Glutamatergic neuron (in vitro differentiated cells): ENCODE measurements at regions not wholly inside any gene's neighbourhood (a gene's known extent, or its start where the extent isn't known, plus 50 kb on each side); places are given as distances from the start of the nearest gene placed in this dataset.

Experiments used
- DNase-seq: peaks from one replicate; pipeline ENCODE4 v3.0.0; 2022
- H3K27ac Mint-ChIP-seq: one replicate; pipeline ENCODE4 v1.8.0; 2020; ENCODE audit warnings: mild to moderate bottlenecking, mixed read lengths, inconsistent platforms; ENCODE audit not compliant: unreplicated experiment
- H3K27me3 Mint-ChIP-seq: one replicate; pipeline ENCODE4 v1.8.0; 2020; ENCODE audit warnings: mild to moderate bottlenecking, moderate library complexity, mixed read lengths, inconsistent platforms; ENCODE audit not compliant: unreplicated experiment
- H3K36me3 Mint-ChIP-seq: one replicate; pipeline ENCODE4 v1.8.0; 2020; ENCODE audit warnings: mild to moderate bottlenecking, mixed read lengths, inconsistent platforms; ENCODE audit not compliant: unreplicated experiment
- H3K4me1 Mint-ChIP-seq: one replicate; pipeline ENCODE4 v1.8.0; 2020; ENCODE audit warnings: mild to moderate bottlenecking, low read depth, mixed read lengths, inconsistent platforms; ENCODE audit not compliant: unreplicated experiment
- H3K4me3 Mint-ChIP-seq: one replicate; pipeline ENCODE4 v1.8.0; 2020; ENCODE audit warnings: mild to moderate bottlenecking, mixed read lengths, inconsistent platforms; ENCODE audit not compliant: unreplicated experiment
- H3K9me3 Mint-ChIP-seq: one replicate; pipeline ENCODE4 v1.8.0; 2020; ENCODE audit warnings: mild to moderate bottlenecking, moderate library complexity, mixed read lengths, inconsistent platforms; ENCODE audit not compliant: unreplicated experiment
- TF ChIP-seq, protein P1 (sequence below): fragments of 200-600 bp; sonication (generic); IDR thresholded peaks from one replicate; pipeline ENCODE4 v1.5.0; 2021; ENCODE audit not compliant: partially characterized antibody, unreplicated experiment

- DNase-seq = no peak
- Mint-ChIP-seq H3K36me3 (no peaks in the 10 kb centered on the region), H3K9me3 (peaks cover 3% of the 10 kb centered on the region), H3K27ac (no peak overlapping the region), H3K4me1 (peaks cover 7% of the 10 kb centered on the region), H3K4me3 (no peak overlapping the region), H3K27me3 (no peaks in the 10 kb centered on the region)
- TF ChIP-seq, protein P1, sequence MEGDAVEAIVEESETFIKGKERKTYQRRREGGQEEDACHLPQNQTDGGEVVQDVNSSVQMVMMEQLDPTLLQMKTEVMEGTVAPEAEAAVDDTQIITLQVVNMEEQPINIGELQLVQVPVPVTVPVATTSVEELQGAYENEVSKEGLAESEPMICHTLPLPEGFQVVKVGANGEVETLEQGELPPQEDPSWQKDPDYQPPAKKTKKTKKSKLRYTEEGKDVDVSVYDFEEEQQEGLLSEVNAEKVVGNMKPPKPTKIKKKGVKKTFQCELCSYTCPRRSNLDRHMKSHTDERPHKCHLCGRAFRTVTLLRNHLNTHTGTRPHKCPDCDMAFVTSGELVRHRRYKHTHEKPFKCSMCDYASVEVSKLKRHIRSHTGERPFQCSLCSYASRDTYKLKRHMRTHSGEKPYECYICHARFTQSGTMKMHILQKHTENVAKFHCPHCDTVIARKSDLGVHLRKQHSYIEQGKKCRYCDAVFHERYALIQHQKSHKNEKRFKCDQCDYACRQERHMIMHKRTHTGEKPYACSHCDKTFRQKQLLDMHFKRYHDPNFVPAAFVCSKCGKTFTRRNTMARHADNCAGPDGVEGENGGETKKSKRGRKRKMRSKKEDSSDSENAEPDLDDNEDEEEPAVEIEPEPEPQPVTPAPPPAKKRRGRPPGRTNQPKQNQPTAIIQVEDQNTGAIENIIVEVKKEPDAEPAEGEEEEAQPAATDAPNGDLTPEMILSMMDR = no peak
Observed at GRCh38 chr3:76664816-76665215, 375.1 kb upstream of the ROBO2 start.

DNA sequence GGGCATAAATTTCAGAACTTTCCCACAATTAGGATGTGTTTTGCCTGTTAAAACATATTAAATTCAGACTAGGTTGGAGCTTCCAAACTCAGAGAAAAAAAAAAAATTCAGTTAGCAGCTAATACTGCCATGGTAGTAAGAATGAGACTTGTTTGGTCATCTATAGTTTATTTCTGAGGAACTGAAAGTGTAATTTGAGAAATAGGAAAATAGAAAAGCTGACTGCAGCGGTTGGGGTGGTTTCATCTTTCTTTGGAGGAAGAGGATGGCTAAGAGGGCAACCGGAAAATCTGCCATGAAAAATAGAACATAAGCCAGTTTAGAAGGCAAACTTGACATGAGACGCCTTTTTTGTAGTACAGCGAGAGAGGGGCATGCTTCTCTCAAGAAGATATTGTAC lies 371.2 kb upstream of the ROBO2 start:
- no peak overlapping the region for H3K4me3 Mint-ChIP-seq
- DNase-seq = no peak
- no peaks in the 10 kb centered on the region for H3K4me1 Mint-ChIP-seq
- H3K27me3 Mint-ChIP-seq = no peaks in the 10 kb centered on the region
- H3K36me3 Mint-ChIP-seq = no peaks in the 10 kb centered on the region
- TF ChIP-seq, protein P1 = no peak
- no peak overlapping the region for H3K27ac Mint-ChIP-seq
- H3K9me3 Mint-ChIP-seq = peaks cover under 1% of the 10 kb centered on the region

- H3K36me3 Mint-ChIP-seq = no peaks in the 10 kb centered on the region
- no peaks in the 10 kb centered on the region for H3K27me3 Mint-ChIP-seq
- H3K9me3 Mint-ChIP-seq = no peaks in the 10 kb centered on the region
- no peak overlapping the region for H3K4me3 Mint-ChIP-seq
- TF ChIP-seq, protein P1 = no peak
- no peak overlapping the region for H3K27ac Mint-ChIP-seq
- no peaks in the 10 kb centered on the region for H3K4me1 Mint-ChIP-seq
- DNase-seq = no peak
Observed at GRCh38 chr3:76669322-76669721, 370.6 kb upstream of the ROBO2 start.

DNA sequence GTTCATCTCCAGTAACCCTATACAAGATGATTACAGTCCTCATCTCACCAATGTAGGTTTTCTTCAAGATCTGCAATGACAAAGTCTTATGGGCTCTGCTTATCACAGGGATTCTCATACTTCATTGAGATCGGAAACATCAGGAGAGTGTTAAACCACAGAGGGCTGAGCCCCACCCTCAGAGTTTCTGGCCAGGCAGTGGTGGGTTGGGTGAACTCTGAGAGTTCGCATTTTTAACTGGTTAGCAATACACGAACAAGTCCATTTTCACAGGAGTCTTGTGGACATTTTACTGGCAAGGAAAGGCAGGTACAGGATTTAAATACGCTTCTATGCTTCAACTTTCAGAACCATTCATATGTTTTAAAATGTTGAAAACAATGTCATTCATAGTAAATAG lies 366.7 kb upstream of the ROBO2 start:
- H3K36me3 Mint-ChIP-seq = no peaks in the 10 kb centered on the region

GRCh38 chr3:76679541-76679940 lies 360.4 kb upstream of the ROBO2 start:
- Mint-ChIP-seq H3K4me3 (no peak overlapping the region), H3K27me3 (peaks cover 5% of the 10 kb centered on the region), H3K4me1 (peaks cover 6% of the 10 kb centered on the region), H3K9me3 (peaks cover 1% of the 10 kb centered on the region), H3K36me3 (no peaks in the 10 kb centered on the region), H3K27ac (no peak overlapping the region)
- no peak for DNase-seq
- TF ChIP-seq, protein P1 = no peak

More for the DNA sequence above, 366.7 kb upstream of the ROBO2 start:
- Mint-ChIP-seq H3K4me3 (no peak overlapping the region), H3K4me1 (no peaks in the 10 kb centered on the region), H3K27me3 (peaks cover 2% of the 10 kb centered on the region), H3K9me3 (no peaks in the 10 kb centered on the region), H3K27ac (no peak overlapping the region)
- TF ChIP-seq, protein P1 = no peak
- DNase-seq = no peak
